ENCODE measurements at regions not wholly inside any gene's neighbourhood (a gene's known extent, or its start where the extent isn't known, plus 50 kb on each side); places are given as distances from the start of the nearest gene placed in this dataset.

- no peak for DNase-seq (ENCODE audit: low read depth)
Measured at GRCh38 chr22:44591146-44591790, 93.2 kb upstream of the RTL6 start.

- DNase-seq (ENCODE audit: low read depth), result no peak
Measured at GRCh38 chr22:44590291-44590690, 92.3 kb upstream of the RTL6 start.

GRCh38 chr22:44589831-44590230 lies 91.8 kb upstream of the RTL6 start:
- no peak for DNase-seq (ENCODE audit: low read depth)

- no peak for DNase-seq (ENCODE audit: low read depth)
Measured at GRCh38 chr22:44588348-44588747, 90.3 kb upstream of the RTL6 start.

GRCh38 chr22:44587737-44588310 lies 89.8 kb upstream of the RTL6 start:
- no peak for DNase-seq (ENCODE audit: low read depth)

GRCh38 chr22:44586999-44587736 lies 89.1 kb upstream of the RTL6 start:
- DNase-seq (ENCODE audit: low read depth), result no peak

GRCh38 chr22:44586351-44586990 lies 88.4 kb upstream of the RTL6 start:
- DNase-seq (ENCODE audit: low read depth), result no peak

GRCh38 chr22:44585559-44586350 lies 87.7 kb upstream of the RTL6 start:
- no peak for DNase-seq (ENCODE audit: low read depth)

- DNase-seq (ENCODE audit: low read depth), result no peak
Measured at GRCh38 chr22:44584256-44584902, 86.3 kb upstream of the RTL6 start.

GRCh38 chr22:44583854-44584253 lies 85.8 kb upstream of the RTL6 start:
- DNase-seq (ENCODE audit: low read depth), result no peak

GRCh38 chr22:44583061-44583760 lies 85.2 kb upstream of the RTL6 start:
- no peak for DNase-seq (ENCODE audit: low read depth)

- DNase-seq (ENCODE audit: low read depth), result no peak
Measured at GRCh38 chr22:44582016-44582415, 84.0 kb upstream of the RTL6 start.

GRCh38 chr22:44581096-44581435 lies 83.0 kb upstream of the RTL6 start:
- DNase-seq (ENCODE audit: low read depth), result no peak

- DNase-seq (ENCODE audit: low read depth), result no peak
Measured at GRCh38 chr22:44580176-44581095, 82.4 kb upstream of the RTL6 start.

GRCh38 chr22:44578516-44579230 lies 80.6 kb upstream of the RTL6 start:
- DNase-seq (ENCODE audit: low read depth), result no peak

GRCh38 chr22:44578110-44578457 lies 80.1 kb upstream of the RTL6 start:
- DNase-seq (ENCODE audit: low read depth), result no peak

GRCh38 chr22:44577391-44578109 lies 79.5 kb upstream of the RTL6 start:
- no peak for DNase-seq (ENCODE audit: low read depth)

GRCh38 chr22:44576311-44577260 lies 78.6 kb upstream of the RTL6 start:
- DNase-seq (ENCODE audit: low read depth), result no peak
